Endothelial cell of umbilical vein (primary cell): ENCODE measurements at regions not wholly inside any gene's neighbourhood (a gene's known extent, or its start where the extent isn't known, plus 50 kb on each side); places are given as distances from the start of the nearest gene placed in this dataset.

Source experiments
- CTCF ChIP-seq, 2 donors: IDR thresholded peaks; 1 replicate in 1 of 2; 2 replicates in 1 of 2; pipeline ENCODE4 v1.5.1; 2011; ENCODE audit warnings: low read length in 2 of 2, mild to moderate bottlenecking in 2 of 2, moderate library complexity in 2 of 2, control low read depth in 1 of 2, inconsistent platforms in 1 of 2, low read depth in 1 of 2; ENCODE audit not compliant: insufficient read depth in 1 of 2; ENCODE audit errors: extremely low read depth in 1 of 2
- EZH2 ChIP-seq: IDR thresholded peaks from 2 replicates; pipeline ENCODE4 v1.6.1; 2012; ENCODE audit warnings: borderline replicate concordance, low read depth, mild to moderate bottlenecking, moderate library complexity, low read length, inconsistent platforms; ENCODE audit not compliant: severe bottlenecking
- JUN ChIP-seq: IDR thresholded peaks from 2 replicates; pipeline ENCODE4 v1.6.1; 2011; ENCODE audit warnings: borderline replicate concordance, low read depth; ENCODE audit not compliant: insufficient read length, insufficient read depth
- POLR2A ChIP-seq: IDR thresholded peaks from 2 replicates; pipeline ENCODE4 v1.6.1; 2012; ENCODE audit warnings: low read depth, mild to moderate bottlenecking, control low read depth, low read length
- POLR2AphosphoS5 ChIP-seq: IDR thresholded peaks from 2 replicates; pipeline ENCODE4 v1.6.1; 2012; ENCODE audit warnings: low read depth, mild to moderate bottlenecking, control low read depth, low read length, moderate library complexity; ENCODE audit not compliant: insufficient read depth

- no peak for TF ChIP-seq POLR2A
- TF ChIP-seq CTCF (IDR thresholded peaks at IDR 0.05; ENCODE audit: extremely low read depth in 1 of 2, insufficient read depth in 1 of 2, low read depth in 1 of 2, low read length in 2 of 2): no peak
- TF ChIP-seq EZH2: no peak
- TF ChIP-seq JUN: no peak
- TF ChIP-seq POLR2AphosphoS5: no peak
Measured at GRCh38 chr4:71913275-71913674, 118.5 kb upstream of the NPFFR2 start.
